ENCODE measurements at regions not wholly inside any gene's neighbourhood (a gene's known extent, or its start where the extent isn't known, plus 50 kb on each side); places are given as distances from the start of the nearest gene placed in this dataset.
A peak's percentile ranks its signal among the peaks of the same experiment; 100 is the strongest.

GRCh38 chr11:105211806-105212554, 72.4 kb upstream of the CARD18 start:
- peak; percentile 23 for DNase-seq (ENCODE audit: low read depth)
- no peak overlapping the region for H3K4me3 ChIP-seq (ENCODE audit: low read depth, low read length)

GRCh38 chr11:105208019-105208418, 68.5 kb upstream of the CARD18 start:
- H3K4me3 ChIP-seq (ENCODE audit: low read depth, low read length) = no peak overlapping the region
- TF ChIP-seq CTCF (IDR thresholded peaks at IDR 0.05; ENCODE audit: control insufficient read depth, extremely low read depth, insufficient read depth) = no peak
- DNase-seq (ENCODE audit: low read depth) = no peak

More at GRCh38 chr11:105211806-105212554, 72.4 kb upstream of the CARD18 start:
- TF ChIP-seq CTCF (IDR thresholded peaks at IDR 0.05; ENCODE audit: control insufficient read depth, extremely low read depth, insufficient read depth) = no peak

- no peak for DNase-seq (ENCODE audit: low read depth)
- TF ChIP-seq CTCF (IDR thresholded peaks at IDR 0.05; ENCODE audit: control insufficient read depth, extremely low read depth, insufficient read depth) = no peak
- no peak overlapping the region for H3K4me3 ChIP-seq (ENCODE audit: low read depth, low read length)
Observed at GRCh38 chr11:105206633-105207032, 67.1 kb upstream of the CARD18 start.

GRCh38 chr11:105204636-105205035, 65.1 kb upstream of the CARD18 start:
- no peak for TF ChIP-seq CTCF (IDR thresholded peaks at IDR 0.05; ENCODE audit: control insufficient read depth, extremely low read depth, insufficient read depth)
- H3K4me3 ChIP-seq (ENCODE audit: low read depth, low read length) = no peak overlapping the region
- no peak for DNase-seq (ENCODE audit: low read depth)

- H3K4me3 ChIP-seq (ENCODE audit: low read depth, low read length) = no peak overlapping the region
- no peak for DNase-seq (ENCODE audit: low read depth)
- TF ChIP-seq CTCF (IDR thresholded peaks at IDR 0.05; ENCODE audit: control insufficient read depth, extremely low read depth, insufficient read depth) = no peak
Observed at GRCh38 chr11:105203569-105204240, 64.1 kb upstream of the CARD18 start.

GRCh38 chr11:105202844-105203548, 63.4 kb upstream of the CARD18 start:
- no peak overlapping the region for H3K4me3 ChIP-seq (ENCODE audit: low read depth, low read length)
- no peak for DNase-seq (ENCODE audit: low read depth)
- TF ChIP-seq CTCF (IDR thresholded peaks at IDR 0.05; ENCODE audit: control insufficient read depth, extremely low read depth, insufficient read depth) = no peak
